ENCODE measurements at regions not wholly inside any gene's neighbourhood (a gene's known extent, or its start where the extent isn't known, plus 50 kb on each side); places are given as distances from the start of the nearest gene placed in this dataset.

DNA sequence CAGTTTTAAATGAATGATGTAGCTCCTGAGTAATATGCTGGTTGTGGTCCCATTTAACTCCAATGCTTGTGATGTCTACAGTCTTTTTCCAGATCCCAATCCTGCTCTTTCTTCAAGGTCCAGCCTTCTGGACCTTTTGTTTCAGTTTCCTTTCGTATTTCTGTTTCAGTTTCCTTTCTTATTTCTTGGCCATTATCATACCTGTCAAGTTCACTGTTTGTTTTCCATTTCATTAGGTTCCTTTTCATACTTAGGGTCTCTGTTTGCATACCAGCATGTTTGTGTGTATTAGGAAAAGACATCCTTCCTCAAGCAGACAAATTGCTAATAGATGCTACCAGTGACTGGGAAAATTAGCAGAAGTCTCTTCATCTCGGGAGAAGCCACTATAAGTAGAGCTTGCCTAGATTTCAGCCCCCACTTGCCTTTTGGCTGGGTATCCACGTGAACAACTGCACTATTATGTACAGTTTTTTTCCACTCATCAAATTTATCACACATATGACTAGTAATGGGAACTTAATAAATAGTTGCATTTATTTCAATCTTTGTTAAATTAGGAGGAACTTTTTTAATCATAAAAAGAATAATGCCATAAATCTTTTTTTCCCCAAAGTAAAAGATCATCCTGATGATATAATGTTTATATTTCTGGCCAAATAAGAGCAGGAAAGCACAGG lies 583.4 kb downstream of the BCKDHB start:
- no peak for DNase-seq
- H3K27me3 ChIP-seq, result no peaks in the 10 kb centered on the region
- in situ Hi-C loops (cut with MboI; ENCODE audit: low sequenced_read_pairs in 4 of 4) (no loop called here), intact Hi-C loops (cut with DNase I; ENCODE audit: low total_unique reads) (no loop called here)
- H3K4me1 ChIP-seq, result no peaks in the 10 kb centered on the region
- ATAC-seq, result no peak
- no peak overlapping the region for H3K4me3 ChIP-seq
- no peaks in the 10 kb centered on the region for H3K36me3 ChIP-seq
- no peak for TF ChIP-seq POLR2A (IDR thresholded peaks at IDR 0.05)
- TF ChIP-seq, protein P1, sequence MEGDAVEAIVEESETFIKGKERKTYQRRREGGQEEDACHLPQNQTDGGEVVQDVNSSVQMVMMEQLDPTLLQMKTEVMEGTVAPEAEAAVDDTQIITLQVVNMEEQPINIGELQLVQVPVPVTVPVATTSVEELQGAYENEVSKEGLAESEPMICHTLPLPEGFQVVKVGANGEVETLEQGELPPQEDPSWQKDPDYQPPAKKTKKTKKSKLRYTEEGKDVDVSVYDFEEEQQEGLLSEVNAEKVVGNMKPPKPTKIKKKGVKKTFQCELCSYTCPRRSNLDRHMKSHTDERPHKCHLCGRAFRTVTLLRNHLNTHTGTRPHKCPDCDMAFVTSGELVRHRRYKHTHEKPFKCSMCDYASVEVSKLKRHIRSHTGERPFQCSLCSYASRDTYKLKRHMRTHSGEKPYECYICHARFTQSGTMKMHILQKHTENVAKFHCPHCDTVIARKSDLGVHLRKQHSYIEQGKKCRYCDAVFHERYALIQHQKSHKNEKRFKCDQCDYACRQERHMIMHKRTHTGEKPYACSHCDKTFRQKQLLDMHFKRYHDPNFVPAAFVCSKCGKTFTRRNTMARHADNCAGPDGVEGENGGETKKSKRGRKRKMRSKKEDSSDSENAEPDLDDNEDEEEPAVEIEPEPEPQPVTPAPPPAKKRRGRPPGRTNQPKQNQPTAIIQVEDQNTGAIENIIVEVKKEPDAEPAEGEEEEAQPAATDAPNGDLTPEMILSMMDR (IDR thresholded peaks at IDR 0.05 in 4 of 5, conservative IDR thresholded peaks at IDR 0.05 in 1 of 5), result no peak
- H3K9me3 ChIP-seq, result no peaks in the 10 kb centered on the region
- no peak overlapping the region for H3K27ac ChIP-seq

DNA sequence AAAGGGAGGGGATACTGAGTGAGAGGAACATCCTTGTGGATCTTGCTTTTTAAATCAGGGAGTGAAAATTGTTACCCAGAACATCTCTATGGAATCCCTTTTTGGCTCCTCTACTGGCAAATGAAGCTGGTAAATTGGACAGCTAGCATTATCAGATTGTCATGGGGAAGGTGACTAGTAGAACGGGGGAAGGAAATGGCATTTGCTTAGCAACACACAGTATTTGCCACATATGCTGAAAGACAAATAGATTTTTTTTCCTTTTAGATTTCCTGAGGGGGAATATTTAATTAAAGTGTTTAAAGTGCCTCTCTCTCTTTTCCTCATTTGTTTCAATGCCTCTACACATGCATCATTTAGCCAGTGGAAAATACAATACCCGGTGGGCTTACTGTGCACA lies 573.5 kb downstream of the BCKDHB start:
- H3K27me3 ChIP-seq, result no peaks in the 10 kb centered on the region
- no peak for ATAC-seq
- H3K4me3 ChIP-seq, result no peak overlapping the region
- H3K36me3 ChIP-seq, result no peaks in the 10 kb centered on the region
- H3K9me3 ChIP-seq, result no peaks in the 10 kb centered on the region
- no peak for DNase-seq
- TF ChIP-seq POLR2A (IDR thresholded peaks at IDR 0.05), result no peak
- TF ChIP-seq, protein P1 (IDR thresholded peaks at IDR 0.05 in 4 of 5, conservative IDR thresholded peaks at IDR 0.05 in 1 of 5), result no peak
- no peak overlapping the region for H3K27ac ChIP-seq
- in situ Hi-C loops (cut with MboI; ENCODE audit: low sequenced_read_pairs in 4 of 4), result no loop called here
- no peaks in the 10 kb centered on the region for H3K4me1 ChIP-seq
- intact Hi-C loops (cut with DNase I; ENCODE audit: low total_unique reads), result no loop called here

DNA sequence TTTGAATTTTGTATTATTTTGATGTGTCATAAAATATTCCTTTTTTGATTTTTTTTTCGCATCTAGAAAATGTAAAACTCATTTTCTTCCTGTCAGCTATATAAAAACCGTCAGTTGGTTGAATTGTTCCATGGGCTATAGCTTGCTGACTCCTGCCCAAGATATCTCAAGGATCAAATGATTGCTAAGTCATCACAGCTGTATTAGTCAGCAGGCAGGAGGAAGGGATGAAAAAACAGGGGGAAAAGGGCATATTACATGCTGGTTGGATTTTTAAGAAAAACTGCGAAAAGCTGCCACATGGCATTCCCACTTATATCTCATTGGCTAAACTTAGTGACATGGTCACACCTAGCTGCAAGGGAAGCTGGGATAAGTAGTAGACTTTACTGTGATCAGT lies 569.9 kb downstream of the BCKDHB start:
- no peak overlapping the region for H3K4me3 ChIP-seq
- DNase-seq (no peak), ATAC-seq (no peak)
- in situ Hi-C loops (cut with MboI; ENCODE audit: low sequenced_read_pairs in 4 of 4) (no loop called here), intact Hi-C loops (cut with DNase I; ENCODE audit: low total_unique reads) (no loop called here)
- H3K4me1 ChIP-seq, result no peaks in the 10 kb centered on the region
- no peak overlapping the region for H3K27ac ChIP-seq
- no peaks in the 10 kb centered on the region for H3K36me3 ChIP-seq
- TF ChIP-seq POLR2A (IDR thresholded peaks at IDR 0.05), result no peak
- TF ChIP-seq, protein P1 (IDR thresholded peaks at IDR 0.05 in 4 of 5, conservative IDR thresholded peaks at IDR 0.05 in 1 of 5), result no peak
- no peaks in the 10 kb centered on the region for H3K9me3 ChIP-seq
- no peaks in the 10 kb centered on the region for H3K27me3 ChIP-seq

DNA sequence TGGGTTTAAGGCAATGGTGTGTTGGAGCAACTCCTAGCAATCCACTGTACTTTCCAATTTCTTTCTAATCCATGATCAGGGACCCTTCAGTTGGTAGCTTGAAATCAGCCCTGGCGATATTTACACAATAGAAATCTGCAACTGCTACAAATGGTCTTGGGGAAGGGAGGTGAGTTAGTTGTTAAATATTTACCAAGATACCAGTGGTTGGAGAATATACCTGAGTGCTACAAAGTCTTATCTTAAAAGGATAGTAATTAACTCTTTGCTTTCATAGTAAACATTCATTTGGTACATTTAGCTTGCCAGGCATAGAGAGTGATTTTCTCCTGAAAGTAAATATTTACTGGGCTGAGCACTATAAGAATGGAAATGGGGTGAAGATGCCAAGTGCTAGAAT lies 568.2 kb downstream of the BCKDHB start:
- Histone ChIP-seq H3K4me3 (no peak overlapping the region), H3K27me3 (no peaks in the 10 kb centered on the region), H3K9me3 (no peaks in the 10 kb centered on the region), H3K36me3 (no peaks in the 10 kb centered on the region), H3K4me1 (no peaks in the 10 kb centered on the region), H3K27ac (no peak overlapping the region)
- TF ChIP-seq POLR2A (IDR thresholded peaks at IDR 0.05), result no peak
- TF ChIP-seq, protein P1 (IDR thresholded peaks at IDR 0.05 in 4 of 5, conservative IDR thresholded peaks at IDR 0.05 in 1 of 5), result no peak
- intact Hi-C loops (cut with DNase I; ENCODE audit: low total_unique reads) (no loop called here), in situ Hi-C loops (cut with MboI; ENCODE audit: low sequenced_read_pairs in 4 of 4) (no loop called here)
- DNase-seq (no peak), ATAC-seq (no peak)

DNA sequence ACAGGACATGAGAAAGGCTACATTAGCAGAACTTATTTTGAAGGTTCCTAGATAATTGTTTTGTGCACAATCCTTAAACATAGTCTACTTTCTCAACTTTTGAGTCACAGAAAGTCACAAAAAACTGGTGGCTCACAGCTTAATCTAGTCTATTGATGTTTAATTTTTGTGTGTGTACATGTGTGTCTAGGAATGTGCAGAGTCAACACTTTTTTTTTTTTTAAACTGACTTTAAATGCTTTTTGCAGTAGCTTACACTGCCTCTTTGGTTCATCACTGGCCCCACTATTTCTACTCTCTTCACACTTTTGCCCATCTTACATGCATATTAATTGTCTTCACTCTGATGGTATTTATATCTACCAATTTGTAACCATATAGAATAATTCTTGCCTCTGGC lies 566.9 kb downstream of the BCKDHB start:
- no peaks in the 10 kb centered on the region for H3K9me3 ChIP-seq
- ATAC-seq (no peak), DNase-seq (no peak)
- H3K4me1 ChIP-seq, result no peaks in the 10 kb centered on the region
- H3K36me3 ChIP-seq, result no peaks in the 10 kb centered on the region
- in situ Hi-C loops (cut with MboI; ENCODE audit: low sequenced_read_pairs in 4 of 4), result no loop called here
- intact Hi-C loops (cut with DNase I; ENCODE audit: low total_unique reads), result no loop called here
- no peak overlapping the region for H3K4me3 ChIP-seq
- TF ChIP-seq POLR2A (IDR thresholded peaks at IDR 0.05), result no peak
- TF ChIP-seq, protein P1 (IDR thresholded peaks at IDR 0.05 in 4 of 5, conservative IDR thresholded peaks at IDR 0.05 in 1 of 5), result no peak
- H3K27me3 ChIP-seq, result no peaks in the 10 kb centered on the region
- no peak overlapping the region for H3K27ac ChIP-seq

Measured in gastrocnemius medialis (tissue), 4 donors.